GM20000 (cell line): ENCODE measurements at regions not wholly inside any gene's neighbourhood (a gene's known extent, or its start where the extent isn't known, plus 50 kb on each side); places are given as distances from the start of the nearest gene placed in this dataset.

Experiments used
- DNase-seq: peaks from one replicate; pipeline ENCODE4 v3.0.0; 2012; ENCODE audit warnings: low spot score
- CTCF ChIP-seq: IDR thresholded peaks from 2 replicates; pipeline ENCODE4 v1.5.1; 2012; ENCODE audit warnings: mild to moderate bottlenecking, control low read depth; ENCODE audit errors: extremely low read depth, missing control alignments

- DNase-seq = no peak
- TF ChIP-seq CTCF = no peak
Observed at GRCh38 chr5:8892926-8893325, 652.9 kb downstream of the SEMA5A start.

GRCh38 chr5:8894031-8894430, 651.8 kb downstream of the SEMA5A start:
- no peak for TF ChIP-seq CTCF
- DNase-seq = no peak

GRCh38 chr5:8895062-8895461, 650.8 kb downstream of the SEMA5A start:
- no peak for DNase-seq
- TF ChIP-seq CTCF = no peak

GRCh38 chr5:8895599-8895998, 650.3 kb downstream of the SEMA5A start:
- no peak for TF ChIP-seq CTCF
- DNase-seq = no peak

DNA sequence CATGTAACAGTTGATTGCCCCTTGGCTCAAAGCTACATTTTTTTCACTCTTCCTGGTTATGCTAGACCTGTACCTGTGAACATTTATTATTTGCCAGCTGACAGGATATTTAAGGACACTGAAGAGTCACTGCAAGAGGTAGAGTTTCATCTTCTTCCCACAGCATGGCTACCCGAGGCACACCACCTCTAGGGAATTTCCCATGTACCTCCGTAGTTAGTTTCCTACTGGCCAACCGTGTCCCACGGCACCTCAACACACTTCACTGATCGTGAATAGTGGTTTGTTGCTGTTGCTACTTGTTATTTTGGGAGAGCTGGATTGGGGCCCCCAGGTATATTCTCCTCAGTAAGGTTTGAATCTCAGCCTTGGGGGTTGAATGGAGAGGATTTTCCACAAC, 648.6 kb downstream of the SEMA5A start:
- DNase-seq = no peak
- TF ChIP-seq CTCF = no peak

GRCh38 chr5:8905021-8905420, 640.9 kb downstream of the SEMA5A start:
- no peak for TF ChIP-seq CTCF
- DNase-seq = no peak

GRCh38 chr5:8906303-8906967, 639.4 kb downstream of the SEMA5A start:
- TF ChIP-seq CTCF = no peak
- DNase-seq = no peak
